ENCODE measurements at regions not wholly inside any gene's neighbourhood (a gene's known extent, or its start where the extent isn't known, plus 50 kb on each side); places are given as distances from the start of the nearest gene placed in this dataset.

DNA sequence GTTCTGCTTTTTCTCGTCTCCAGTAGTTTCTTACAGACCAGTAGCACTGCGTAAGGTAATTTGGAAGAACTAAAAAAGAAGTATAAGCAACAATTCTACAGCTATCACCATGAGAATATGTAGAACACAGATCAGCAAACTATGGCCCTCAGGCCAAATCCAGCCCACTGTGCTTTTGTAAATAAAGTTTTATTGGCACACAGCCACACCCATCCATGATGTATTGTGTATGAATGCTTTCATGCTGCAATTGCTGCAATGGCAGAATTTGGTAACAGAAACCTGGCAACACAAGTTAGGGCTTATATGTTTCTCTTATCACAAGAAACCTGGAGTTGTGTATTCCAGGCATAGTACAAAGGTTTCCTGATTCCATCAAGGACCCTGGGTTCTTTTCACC, 386.8 kb upstream of the TSHZ2 start:
- no peak overlapping the region for H3K27ac ChIP-seq
- no peak overlapping the region for H3K4me3 ChIP-seq (ENCODE audit: low read depth in 1 of 2, low read length in 1 of 2)
- H3K36me3 ChIP-seq = no peaks in the 10 kb centered on the region
- no peaks in the 10 kb centered on the region for H3K9me3 ChIP-seq
- no peaks in the 10 kb centered on the region for H3K4me1 ChIP-seq (ENCODE audit: control insufficient read depth in 1 of 2, insufficient read depth in 1 of 2, low read depth in 1 of 2, low read length in 1 of 2)
- H3K27me3 ChIP-seq = no peaks in the 10 kb centered on the region
- TF ChIP-seq, protein P1, sequence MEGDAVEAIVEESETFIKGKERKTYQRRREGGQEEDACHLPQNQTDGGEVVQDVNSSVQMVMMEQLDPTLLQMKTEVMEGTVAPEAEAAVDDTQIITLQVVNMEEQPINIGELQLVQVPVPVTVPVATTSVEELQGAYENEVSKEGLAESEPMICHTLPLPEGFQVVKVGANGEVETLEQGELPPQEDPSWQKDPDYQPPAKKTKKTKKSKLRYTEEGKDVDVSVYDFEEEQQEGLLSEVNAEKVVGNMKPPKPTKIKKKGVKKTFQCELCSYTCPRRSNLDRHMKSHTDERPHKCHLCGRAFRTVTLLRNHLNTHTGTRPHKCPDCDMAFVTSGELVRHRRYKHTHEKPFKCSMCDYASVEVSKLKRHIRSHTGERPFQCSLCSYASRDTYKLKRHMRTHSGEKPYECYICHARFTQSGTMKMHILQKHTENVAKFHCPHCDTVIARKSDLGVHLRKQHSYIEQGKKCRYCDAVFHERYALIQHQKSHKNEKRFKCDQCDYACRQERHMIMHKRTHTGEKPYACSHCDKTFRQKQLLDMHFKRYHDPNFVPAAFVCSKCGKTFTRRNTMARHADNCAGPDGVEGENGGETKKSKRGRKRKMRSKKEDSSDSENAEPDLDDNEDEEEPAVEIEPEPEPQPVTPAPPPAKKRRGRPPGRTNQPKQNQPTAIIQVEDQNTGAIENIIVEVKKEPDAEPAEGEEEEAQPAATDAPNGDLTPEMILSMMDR (IDR thresholded peaks at IDR 0.05) = no peak

DNA sequence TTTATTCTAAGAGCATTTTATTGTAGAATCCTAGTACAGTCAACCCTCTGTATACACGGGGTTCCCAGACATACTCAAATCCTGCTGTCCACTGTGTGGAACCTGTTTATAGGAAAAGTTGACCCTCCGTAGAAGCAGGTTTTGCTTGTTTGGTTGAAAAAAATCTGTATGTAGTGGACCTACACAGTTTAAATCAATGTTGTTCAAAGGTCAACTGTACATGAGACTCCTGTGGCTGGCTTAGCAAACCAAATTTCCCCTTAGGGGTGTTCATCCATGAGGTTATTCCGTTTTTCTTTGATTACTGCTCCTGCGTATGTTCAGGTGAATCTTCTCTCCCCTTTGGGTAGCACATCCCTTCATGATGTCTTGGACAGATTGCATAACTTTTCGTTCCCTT, 387.0 kb upstream of the ZFP64 start:
- H3K4me3 ChIP-seq (ENCODE audit: low read depth in 1 of 2, low read length in 1 of 2) = no peak overlapping the region
- no peak overlapping the region for H3K27ac ChIP-seq
- TF ChIP-seq, protein P1 (IDR thresholded peaks at IDR 0.05) = no peak

DNA sequence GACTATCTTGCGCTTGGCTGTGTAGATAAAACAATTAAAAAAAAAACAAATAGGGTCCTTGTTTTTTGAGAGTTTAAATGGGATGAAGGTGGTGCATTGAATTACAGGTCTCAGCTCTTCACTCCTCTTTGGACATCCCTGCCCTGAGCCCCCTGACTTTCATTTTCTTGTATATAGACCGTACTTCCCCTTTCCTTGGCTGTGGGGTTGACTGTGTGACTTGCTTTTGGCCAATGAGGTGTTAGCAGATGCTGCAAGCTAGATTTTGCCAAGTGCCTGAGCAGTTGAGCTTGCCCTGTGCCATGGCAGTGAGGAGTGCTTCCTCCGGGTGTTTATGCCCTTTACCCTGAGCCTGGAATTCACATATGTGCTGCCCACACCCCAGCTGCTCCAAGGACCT, 386.1 kb upstream of the ZFP64 start:
- H3K27ac ChIP-seq = no peak overlapping the region
- no peaks in the 10 kb centered on the region for H3K4me1 ChIP-seq (ENCODE audit: control insufficient read depth in 1 of 2, insufficient read depth in 1 of 2, low read depth in 1 of 2, low read length in 1 of 2)
- H3K36me3 ChIP-seq = no peaks in the 10 kb centered on the region
- no peaks in the 10 kb centered on the region for H3K9me3 ChIP-seq
- no peak overlapping the region for H3K4me3 ChIP-seq (ENCODE audit: low read depth in 1 of 2, low read length in 1 of 2)
- TF ChIP-seq, protein P1 (IDR thresholded peaks at IDR 0.05) = no peak
- no peaks in the 10 kb centered on the region for H3K27me3 ChIP-seq

More for the DNA sequence above, 387.0 kb upstream of the ZFP64 start:
- Histone ChIP-seq H3K4me1 (ENCODE audit: control insufficient read depth in 1 of 2, insufficient read depth in 1 of 2, low read depth in 1 of 2, low read length in 1 of 2) (no peaks in the 10 kb centered on the region), H3K9me3 (no peaks in the 10 kb centered on the region), H3K27me3 (no peaks in the 10 kb centered on the region), H3K36me3 (no peaks in the 10 kb centered on the region)

DNA sequence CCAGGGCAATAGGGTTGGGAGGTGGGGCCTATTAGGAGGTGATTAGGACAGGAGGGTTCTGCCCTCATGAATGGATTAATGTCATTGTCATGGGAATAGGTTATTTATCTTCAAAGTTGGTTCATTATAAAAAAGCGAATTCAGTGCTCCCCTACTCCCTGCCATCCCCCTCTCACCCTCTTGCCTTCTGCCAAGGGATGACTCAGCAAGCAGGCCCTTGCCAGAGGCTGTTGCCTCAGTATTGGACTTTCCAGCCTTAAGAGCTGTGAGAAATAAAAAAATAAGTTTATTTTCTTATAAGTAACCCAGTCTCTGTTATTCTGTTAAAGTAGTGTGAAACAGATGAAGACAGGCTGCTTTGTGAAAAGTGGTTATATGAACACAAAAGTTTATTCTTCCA, 381.1 kb upstream of the ZFP64 start:
- TF ChIP-seq, protein P1 (IDR thresholded peaks at IDR 0.05) = no peak
- H3K36me3 ChIP-seq = no peaks in the 10 kb centered on the region
- no peaks in the 10 kb centered on the region for H3K9me3 ChIP-seq
- H3K27ac ChIP-seq = no peak overlapping the region
- H3K4me3 ChIP-seq (ENCODE audit: low read depth in 1 of 2, low read length in 1 of 2) = no peak overlapping the region
- no peaks in the 10 kb centered on the region for H3K27me3 ChIP-seq
- no peaks in the 10 kb centered on the region for H3K4me1 ChIP-seq (ENCODE audit: control insufficient read depth in 1 of 2, insufficient read depth in 1 of 2, low read depth in 1 of 2, low read length in 1 of 2)

DNA sequence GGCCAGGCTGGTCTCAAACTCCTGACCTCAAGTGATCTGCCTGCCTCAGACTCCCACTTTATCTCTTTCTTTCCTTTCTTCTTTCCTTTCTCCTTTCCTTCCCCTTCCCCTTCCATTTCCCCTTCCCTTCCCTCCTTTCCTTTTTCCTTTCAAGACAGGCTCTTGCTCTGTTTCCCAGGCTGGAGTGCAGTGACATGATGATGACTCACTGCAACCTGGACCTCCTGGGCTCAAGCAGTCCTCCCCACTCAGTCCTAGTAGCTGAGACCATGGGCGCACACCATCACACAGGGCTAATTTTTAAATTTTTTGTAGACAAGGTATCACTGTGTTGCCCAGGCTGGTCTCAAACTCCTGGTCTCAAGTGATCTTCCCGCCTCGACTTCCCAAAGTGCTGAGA, 377.6 kb upstream of the ZFP64 start:
- no peaks in the 10 kb centered on the region for H3K36me3 ChIP-seq
- no peaks in the 10 kb centered on the region for H3K4me1 ChIP-seq (ENCODE audit: control insufficient read depth in 1 of 2, insufficient read depth in 1 of 2, low read depth in 1 of 2, low read length in 1 of 2)
- TF ChIP-seq, protein P1 (IDR thresholded peaks at IDR 0.05) = no peak
- no peaks in the 10 kb centered on the region for H3K27me3 ChIP-seq
- H3K4me3 ChIP-seq (ENCODE audit: low read depth in 1 of 2, low read length in 1 of 2) = no peak overlapping the region
- no peaks in the 10 kb centered on the region for H3K9me3 ChIP-seq
- H3K27ac ChIP-seq = no peak overlapping the region

DNA sequence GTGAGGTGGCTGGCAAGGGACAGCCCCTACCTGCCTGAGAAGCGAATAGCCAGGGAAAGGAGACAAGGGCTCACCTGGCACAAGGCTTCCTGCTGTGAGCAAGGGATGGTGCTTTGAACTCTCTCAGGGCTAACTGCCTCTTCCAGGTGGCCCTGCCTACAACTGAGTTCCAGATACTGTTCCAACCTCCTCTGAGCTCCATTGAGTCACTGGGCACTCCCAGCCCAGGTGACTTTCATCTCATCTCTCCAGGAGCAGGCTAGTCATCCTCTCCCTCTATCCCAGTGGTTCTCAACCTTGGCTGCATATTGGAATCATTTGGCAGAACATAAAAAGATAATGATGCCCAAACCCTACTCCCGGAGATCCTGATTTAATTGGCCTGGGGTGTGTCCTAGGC, 374.0 kb upstream of the ZFP64 start:
- Histone ChIP-seq H3K4me3 (ENCODE audit: low read depth in 1 of 2, low read length in 1 of 2) (no peak overlapping the region), H3K27ac (no peak overlapping the region), H3K4me1 (ENCODE audit: control insufficient read depth in 1 of 2, insufficient read depth in 1 of 2, low read depth in 1 of 2, low read length in 1 of 2) (no peaks in the 10 kb centered on the region), H3K9me3 (no peaks in the 10 kb centered on the region), H3K36me3 (no peaks in the 10 kb centered on the region), H3K27me3 (no peaks in the 10 kb centered on the region)
- TF ChIP-seq, protein P1 (IDR thresholded peaks at IDR 0.05) = no peak
